GM12872 (cell line): ENCODE measurements at regions not wholly inside any gene's neighbourhood (a gene's known extent, or its start where the extent isn't known, plus 50 kb on each side); places are given as distances from the start of the nearest gene placed in this dataset.

Experiments
- TF ChIP-seq, protein P1 (sequence below): IDR thresholded peaks from 3 replicates; pipeline ENCODE4 v1.5.1; 2011; ENCODE audit warnings: low read depth, mild to moderate bottlenecking, low read length, moderate library complexity; ENCODE audit not compliant: insufficient read depth

DNA sequence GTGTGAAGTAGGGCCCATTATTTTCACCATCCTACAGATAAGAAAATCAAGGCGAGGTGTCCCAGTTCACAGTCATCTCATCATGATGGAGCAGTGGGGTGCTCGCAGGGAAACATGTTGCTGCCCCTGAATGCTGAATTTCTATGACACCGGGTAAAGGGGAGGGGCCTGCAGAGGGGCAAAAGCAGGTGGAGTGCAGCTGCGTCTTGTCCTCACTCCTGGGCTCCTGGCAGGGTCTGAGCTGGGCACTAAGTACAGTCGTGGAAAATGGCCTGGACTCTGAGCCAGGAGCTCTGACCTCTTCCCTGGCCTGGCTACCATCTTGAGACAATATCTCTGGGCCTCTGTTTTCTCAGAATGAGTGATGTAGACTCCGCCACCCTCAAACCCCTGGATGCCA is 253.1 kb upstream of the PITRM1 start:
- TF ChIP-seq, protein P1, sequence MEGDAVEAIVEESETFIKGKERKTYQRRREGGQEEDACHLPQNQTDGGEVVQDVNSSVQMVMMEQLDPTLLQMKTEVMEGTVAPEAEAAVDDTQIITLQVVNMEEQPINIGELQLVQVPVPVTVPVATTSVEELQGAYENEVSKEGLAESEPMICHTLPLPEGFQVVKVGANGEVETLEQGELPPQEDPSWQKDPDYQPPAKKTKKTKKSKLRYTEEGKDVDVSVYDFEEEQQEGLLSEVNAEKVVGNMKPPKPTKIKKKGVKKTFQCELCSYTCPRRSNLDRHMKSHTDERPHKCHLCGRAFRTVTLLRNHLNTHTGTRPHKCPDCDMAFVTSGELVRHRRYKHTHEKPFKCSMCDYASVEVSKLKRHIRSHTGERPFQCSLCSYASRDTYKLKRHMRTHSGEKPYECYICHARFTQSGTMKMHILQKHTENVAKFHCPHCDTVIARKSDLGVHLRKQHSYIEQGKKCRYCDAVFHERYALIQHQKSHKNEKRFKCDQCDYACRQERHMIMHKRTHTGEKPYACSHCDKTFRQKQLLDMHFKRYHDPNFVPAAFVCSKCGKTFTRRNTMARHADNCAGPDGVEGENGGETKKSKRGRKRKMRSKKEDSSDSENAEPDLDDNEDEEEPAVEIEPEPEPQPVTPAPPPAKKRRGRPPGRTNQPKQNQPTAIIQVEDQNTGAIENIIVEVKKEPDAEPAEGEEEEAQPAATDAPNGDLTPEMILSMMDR = no peak

DNA sequence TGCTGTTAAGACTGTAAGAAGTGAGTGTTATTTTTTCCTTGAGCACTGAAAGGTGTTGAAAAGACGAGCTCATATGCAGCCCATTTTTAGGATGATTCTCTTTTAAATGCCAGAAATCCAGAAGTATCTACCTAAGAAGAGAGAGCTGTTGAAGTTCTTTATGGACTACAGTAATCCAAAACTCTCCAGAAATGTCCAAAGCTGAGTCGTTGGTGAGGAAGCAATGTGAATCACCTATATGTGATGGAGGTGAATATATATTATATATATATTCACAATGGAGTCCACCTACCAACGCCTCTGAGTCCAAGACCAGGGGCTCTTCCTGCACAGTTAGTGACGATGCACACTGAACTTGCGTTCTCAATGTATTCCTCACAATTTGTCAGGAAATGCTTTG is 252.7 kb upstream of the PITRM1 start:
- TF ChIP-seq, protein P1 = no peak

DNA sequence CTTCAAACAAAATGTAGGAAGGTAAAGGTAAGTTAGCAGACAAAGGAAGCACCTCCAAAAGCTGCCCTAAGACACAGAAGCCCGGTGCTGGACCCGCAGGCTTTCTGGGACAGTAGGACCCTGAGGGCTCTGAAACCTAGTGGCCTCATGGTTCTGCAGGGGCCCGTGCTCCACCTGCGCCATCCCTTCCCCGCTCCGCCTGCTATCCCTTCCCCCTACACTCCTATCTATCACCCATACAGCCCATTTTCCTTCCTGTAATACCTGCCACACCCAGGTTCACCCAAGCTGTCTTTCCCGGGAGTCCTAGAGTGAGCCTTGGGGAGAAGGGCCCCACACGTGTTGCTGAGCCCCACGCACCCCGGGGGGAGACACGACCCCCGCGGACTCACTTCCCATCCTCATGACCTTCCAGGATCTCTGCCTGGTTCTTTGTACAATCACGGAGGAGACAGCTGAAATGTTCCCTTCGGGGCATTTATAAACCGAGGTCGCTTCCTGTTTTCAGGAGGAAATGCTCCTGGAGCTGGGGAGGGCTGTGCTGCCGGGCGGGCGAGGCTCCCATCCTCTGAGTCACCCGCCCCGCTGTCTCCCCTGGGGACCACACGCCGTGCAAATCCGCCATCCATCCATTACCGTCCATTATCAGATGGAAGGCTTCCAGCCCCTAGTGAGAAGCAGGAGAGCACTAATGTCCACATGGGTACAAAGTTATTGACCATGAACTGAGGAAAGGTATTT is 251.7 kb upstream of the PITRM1 start:
- TF ChIP-seq, protein P1 = no peak

DNA sequence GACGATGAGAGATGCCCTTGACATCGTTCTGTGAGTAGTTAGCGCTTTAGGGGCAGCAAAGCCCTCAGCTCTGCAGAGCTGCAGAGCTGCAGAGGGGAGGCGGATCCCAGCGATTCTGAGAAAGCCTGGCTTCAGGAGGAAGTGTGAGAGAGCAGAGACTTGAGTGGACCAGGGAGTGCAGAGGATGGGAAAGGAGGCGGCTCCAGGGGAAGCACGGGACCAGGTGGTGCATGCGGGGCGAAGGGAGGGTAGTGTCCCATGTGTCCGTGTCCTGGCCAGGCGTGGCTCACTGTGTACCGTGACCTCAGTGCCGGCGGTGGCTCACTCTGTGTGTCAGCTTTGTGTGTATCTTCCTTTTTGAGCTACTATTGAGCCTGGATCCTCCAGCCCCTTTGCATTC is 250.8 kb upstream of the PITRM1 start:
- TF ChIP-seq, protein P1 = no peak

DNA sequence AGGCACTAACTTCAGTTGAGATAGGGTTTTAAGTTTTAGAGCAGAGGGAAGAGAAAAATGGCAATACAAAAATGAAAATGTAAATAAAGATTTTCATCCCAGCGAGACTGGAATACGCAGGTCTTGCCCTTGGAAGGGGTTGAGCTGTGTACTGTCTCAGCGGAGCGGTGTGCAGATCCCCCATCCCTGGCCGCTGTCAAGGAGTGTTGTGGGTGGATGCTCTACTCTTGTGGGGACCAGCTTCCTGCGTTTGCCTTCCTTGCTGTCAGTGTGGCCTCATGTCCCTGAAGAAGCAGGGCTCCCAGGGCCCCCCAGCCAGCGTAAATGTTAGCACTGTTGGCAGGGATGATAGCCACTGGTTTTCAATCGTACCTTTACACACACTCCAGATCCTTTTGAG is 249.7 kb upstream of the PITRM1 start:
- TF ChIP-seq, protein P1 = no peak

DNA sequence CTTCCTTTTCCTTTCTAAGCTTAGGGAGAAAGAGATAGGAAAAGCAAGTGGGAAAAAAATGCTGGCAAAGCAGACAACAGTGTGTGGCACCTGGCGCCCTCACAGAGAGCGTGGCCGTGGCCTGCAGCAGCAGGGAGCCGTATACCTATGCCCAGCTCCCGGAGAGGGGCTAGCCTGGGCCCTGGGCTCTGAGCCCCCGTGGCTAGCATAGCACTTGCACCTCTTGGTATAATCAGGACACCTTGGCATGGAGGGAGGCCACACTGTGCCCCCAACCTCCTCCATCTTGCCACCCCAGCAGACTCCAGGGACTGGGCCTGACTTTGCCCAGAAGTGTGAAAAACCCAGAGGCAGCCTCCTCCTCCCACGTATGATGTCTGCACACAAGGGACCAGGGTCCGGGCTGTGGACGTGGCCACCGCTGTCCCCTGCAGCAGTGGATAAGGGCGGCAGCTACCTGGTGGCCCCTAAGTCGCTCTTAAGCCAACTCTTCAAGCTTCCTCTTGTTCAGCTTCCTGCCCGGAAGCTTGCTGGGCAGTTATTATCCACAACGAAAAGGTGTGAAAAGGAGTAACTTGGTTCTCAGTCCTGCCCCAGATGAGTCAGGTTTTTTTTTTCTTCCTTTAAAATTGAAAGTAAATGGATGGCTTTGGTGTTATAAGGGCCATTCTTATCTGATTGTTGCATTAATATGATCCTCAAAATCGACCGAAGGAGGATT is 249.1 kb upstream of the PITRM1 start:
- TF ChIP-seq, protein P1 = no peak

DNA sequence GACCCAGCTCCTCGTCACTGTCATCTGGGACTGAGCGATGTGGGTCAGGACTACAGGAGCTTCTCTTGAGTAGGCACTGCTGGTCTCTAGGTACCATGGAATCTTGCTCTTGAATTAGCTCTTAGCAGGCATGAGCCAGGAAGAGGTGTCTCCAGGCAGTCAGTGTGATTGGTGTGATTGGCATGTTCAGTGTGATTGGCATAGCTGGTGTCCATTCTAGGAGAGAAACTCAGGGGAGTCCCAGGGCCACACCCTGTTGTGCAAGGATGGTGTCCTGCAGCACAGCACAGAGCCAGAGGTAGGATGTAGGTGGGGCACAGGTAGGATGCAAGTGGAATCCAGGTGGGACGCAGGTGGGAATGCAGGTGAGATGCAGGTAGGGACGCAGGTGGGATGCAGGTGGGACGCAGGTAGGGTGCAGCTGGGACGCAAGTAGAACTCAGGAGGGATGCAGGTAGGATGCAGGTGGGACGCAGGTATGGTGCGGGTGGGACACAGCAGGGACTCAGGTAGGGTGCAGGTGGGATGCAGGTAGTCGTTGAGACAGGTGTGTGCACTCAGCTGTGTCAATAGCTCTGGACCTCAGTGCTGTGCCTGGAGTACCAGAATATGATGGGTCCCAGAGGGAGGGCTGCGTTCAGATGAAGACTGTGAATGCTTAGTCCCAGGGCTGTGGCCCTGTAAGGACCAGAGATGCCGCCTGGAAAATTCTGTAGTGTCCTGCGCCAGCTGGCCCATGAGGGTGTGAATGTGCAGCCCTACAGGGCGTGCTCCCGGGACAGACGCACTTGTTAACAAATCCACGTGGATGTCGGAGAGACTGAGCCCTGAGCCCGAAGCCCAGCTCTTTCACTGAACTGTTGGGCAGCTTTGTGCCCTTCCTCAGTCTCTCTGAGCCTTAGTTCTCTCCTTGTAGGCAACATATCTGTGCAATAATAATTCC is 248.2 kb upstream of the PITRM1 start:
- TF ChIP-seq, protein P1 = no peak
